ENCODE measurements at regions not wholly inside any gene's neighbourhood (a gene's known extent, or its start where the extent isn't known, plus 50 kb on each side); places are given as distances from the start of the nearest gene placed in this dataset.

DNA sequence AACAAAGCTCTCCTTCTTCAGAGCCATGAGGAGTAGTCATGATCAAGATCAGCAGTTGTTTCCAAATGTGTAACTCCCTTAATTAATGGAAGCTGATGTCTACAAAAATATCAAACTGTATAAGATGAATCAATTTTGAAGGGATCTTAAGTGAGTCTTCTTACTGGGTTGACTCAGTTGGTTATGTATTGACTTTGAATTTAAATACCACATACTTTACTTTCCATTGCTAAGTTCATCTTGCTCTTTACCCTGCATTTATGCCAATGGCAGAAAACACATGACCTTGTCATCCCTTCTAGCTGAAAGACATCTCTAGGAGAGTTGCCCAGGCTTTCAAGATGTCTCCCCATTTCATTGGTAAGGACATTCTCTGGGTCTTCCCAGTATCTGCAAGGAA is 123.2 kb upstream of the STMND1 start:
- TF ChIP-seq Cebpa-rat (IDR thresholded peaks at IDR 0.05): no peak
- no peak overlapping the region for H3K4me2 ChIP-seq
- no peaks in the 10 kb centered on the region for H4K20me1 ChIP-seq
- H3K9ac ChIP-seq: no peak overlapping the region
- no peaks in the 10 kb centered on the region for H3K27me3 ChIP-seq
- no peak overlapping the region for H3K27ac ChIP-seq
- H3K36me3 ChIP-seq: no peaks in the 10 kb centered on the region
- no peaks in the 10 kb centered on the region for H3K4me1 ChIP-seq
- H3K4me3 ChIP-seq: no peak overlapping the region
- no peaks in the 10 kb centered on the region for H3K9me3 ChIP-seq

DNA sequence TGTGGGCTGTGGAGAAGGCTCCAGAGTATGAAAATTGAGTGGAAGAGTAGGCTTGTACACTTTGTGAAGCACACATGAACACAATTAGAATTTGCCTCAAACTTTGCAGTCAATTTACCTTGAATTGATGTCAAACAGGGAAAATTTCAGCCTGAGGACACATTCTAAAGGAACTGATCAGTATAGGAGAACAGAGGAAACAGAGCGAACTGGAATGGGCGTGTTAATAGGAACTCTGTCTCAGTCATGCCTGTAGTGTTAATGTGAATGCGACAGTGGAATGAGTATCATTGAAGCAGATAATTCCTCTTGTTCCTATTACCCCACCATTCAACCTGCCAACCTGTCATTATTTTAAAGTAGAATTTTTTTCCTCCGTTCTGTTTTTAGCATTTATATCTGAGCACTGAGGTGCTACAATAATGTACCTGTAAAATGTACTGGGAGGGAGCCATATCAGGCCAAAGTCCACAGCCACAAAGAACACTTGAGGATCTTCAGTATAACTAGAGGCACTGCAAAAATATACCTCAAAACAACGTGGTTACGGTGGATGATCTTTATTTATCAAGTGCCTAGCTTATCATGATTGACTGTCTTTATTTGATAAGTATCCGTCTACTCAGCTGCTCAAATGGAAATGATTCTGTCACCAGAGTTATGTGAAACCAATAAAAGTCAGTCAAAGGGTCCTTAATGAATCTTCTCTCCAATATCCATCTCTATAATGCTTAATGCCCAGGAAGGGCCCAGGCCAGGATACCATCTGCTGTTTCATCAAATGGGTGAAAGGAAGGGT is 125.3 kb upstream of the STMND1 start:
- Histone ChIP-seq H3K27ac (no peak overlapping the region), H3K4me1 (no peaks in the 10 kb centered on the region), H4K20me1 (no peaks in the 10 kb centered on the region), H3K27me3 (no peaks in the 10 kb centered on the region), H3K36me3 (no peaks in the 10 kb centered on the region), H3K9me3 (no peaks in the 10 kb centered on the region), H3K4me3 (no peak overlapping the region), H3K9ac (no peak overlapping the region), H3K4me2 (no peak overlapping the region)
- TF ChIP-seq Cebpa-rat (IDR thresholded peaks at IDR 0.05): no peak

DNA sequence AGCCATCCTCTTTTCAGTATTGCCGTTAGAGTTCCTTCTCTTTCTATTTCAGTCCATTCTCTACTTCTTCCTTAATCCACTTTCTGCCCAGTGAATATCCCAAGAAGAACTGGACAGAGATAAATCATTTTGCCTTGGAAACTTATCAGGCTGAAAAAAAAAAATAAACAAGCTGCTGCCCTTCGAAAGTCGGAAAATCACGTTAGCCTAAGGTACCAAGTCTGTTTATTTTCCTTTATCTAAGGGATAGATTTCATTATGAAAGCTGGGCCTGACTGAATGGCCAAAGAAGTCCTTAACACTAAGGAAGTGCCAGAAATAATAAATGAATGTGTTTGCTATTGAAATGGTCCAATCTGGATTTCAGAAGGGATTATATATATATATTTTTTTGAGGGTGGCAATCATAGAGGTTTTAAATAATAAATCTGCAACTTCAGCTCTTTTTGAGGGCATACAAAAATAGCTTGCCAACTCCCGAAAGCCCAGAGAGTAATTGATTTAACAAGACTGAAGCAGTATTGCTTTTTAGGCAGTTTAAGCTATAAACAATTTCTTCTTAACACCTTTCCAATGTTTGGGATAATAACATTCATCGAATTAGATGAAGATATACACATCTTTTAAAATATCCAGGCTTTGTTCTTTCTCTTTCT is 127.0 kb upstream of the STMND1 start:
- no peaks in the 10 kb centered on the region for H3K27me3 ChIP-seq
- H3K4me2 ChIP-seq: no peak overlapping the region
- no peak overlapping the region for H3K4me3 ChIP-seq
- H4K20me1 ChIP-seq: no peaks in the 10 kb centered on the region
- no peak overlapping the region for H3K27ac ChIP-seq
- H3K9ac ChIP-seq: no peak overlapping the region
- no peaks in the 10 kb centered on the region for H3K9me3 ChIP-seq
- H3K36me3 ChIP-seq: no peaks in the 10 kb centered on the region
- no peak for TF ChIP-seq Cebpa-rat (IDR thresholded peaks at IDR 0.05)
- H3K4me1 ChIP-seq: no peaks in the 10 kb centered on the region

DNA sequence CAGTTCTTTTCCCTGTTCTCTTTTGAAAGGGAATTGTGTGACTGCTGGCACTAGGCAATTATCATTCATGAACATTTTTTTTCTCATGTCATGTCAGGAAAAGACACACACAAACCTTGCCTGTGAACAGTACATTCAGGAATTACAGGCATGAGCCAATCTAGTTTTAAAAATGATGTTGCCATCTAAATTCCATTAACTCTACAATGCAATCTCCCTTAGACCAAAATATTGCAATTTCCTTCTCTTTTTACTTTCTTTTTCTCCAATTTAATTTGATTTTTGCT is 127.5 kb upstream of the STMND1 start:
- H3K9ac ChIP-seq: no peak overlapping the region
- H3K27me3 ChIP-seq: no peaks in the 10 kb centered on the region
- no peak overlapping the region for H3K27ac ChIP-seq
- no peak for TF ChIP-seq Cebpa-rat (IDR thresholded peaks at IDR 0.05)
- no peak overlapping the region for H3K4me3 ChIP-seq
- H3K4me1 ChIP-seq: no peaks in the 10 kb centered on the region
- H3K36me3 ChIP-seq: no peaks in the 10 kb centered on the region
- no peaks in the 10 kb centered on the region for H3K9me3 ChIP-seq
- no peaks in the 10 kb centered on the region for H4K20me1 ChIP-seq
- H3K4me2 ChIP-seq: no peak overlapping the region

DNA sequence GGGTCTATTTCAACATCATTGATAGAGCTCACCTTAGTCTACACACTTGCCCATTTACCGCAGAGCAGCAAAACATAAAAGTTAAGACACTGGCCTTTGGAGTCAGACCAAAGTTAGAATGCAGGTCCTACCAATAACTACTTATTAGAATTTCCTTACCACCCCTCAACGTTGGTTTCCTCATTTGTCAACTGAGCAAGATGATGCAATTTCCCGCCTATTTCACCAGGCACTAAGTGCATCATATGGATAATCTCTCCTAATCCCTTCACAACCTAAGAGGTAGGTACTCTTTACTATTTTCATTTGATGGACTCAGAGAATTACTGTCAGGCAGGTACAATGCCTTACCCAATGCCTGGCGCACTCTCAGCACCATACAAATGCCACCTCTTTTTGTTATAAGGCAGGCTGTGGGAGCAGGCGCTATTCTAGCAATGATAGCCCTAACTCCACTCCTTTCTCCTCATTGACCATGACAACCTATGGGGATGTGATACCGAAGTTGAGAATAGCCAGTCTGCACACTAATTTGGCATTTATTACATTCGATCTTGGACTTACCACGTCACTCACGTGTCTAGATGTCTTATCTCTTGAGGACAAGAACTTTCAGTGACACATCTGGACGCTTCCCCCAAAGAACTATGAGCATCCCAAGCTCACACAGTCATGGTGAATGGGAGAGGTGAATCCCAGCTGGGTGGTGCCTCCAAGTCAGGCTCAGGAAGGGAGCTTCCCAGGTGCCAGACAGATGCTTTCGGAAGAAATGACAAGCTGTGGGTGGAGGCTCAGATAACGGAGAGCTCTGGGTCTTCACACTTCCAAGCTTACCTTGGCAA is 128.1 kb upstream of the STMND1 start:
- TF ChIP-seq Cebpa-rat (IDR thresholded peaks at IDR 0.05): no peak
- Histone ChIP-seq H3K36me3 (no peaks in the 10 kb centered on the region), H3K4me2 (no peak overlapping the region), H3K27ac (no peak overlapping the region), H4K20me1 (no peaks in the 10 kb centered on the region), H3K9ac (no peak overlapping the region), H3K4me1 (no peaks in the 10 kb centered on the region), H3K4me3 (no peak overlapping the region), H3K27me3 (no peaks in the 10 kb centered on the region), H3K9me3 (no peaks in the 10 kb centered on the region)

DNA sequence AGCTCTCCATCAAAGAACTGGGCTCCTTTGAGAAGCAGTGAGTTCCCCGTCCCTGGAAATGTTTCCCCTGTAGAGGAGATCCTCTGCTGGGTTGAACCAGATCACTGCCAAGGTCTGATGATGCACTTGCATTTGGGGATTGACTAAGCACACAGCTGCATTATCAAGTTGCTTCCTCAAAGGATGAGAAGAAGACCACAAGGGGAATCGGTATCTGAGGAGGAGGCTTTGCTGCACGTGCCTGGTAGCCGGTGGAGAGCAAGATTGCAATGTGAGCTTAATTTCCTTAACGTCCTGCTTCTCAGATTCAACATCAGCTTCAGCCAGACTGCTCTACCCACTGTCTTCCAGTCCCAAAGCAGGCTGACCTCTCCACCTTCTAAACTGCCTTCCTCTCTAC is 128.8 kb upstream of the STMND1 start:
- Histone ChIP-seq H3K36me3 (no peaks in the 10 kb centered on the region), H3K4me1 (no peaks in the 10 kb centered on the region), H3K27me3 (no peaks in the 10 kb centered on the region), H4K20me1 (no peaks in the 10 kb centered on the region), H3K4me3 (no peak overlapping the region), H3K4me2 (no peak overlapping the region), H3K9ac (no peak overlapping the region), H3K9me3 (no peaks in the 10 kb centered on the region), H3K27ac (no peak overlapping the region)
- no peak for TF ChIP-seq Cebpa-rat (IDR thresholded peaks at IDR 0.05)

DNA sequence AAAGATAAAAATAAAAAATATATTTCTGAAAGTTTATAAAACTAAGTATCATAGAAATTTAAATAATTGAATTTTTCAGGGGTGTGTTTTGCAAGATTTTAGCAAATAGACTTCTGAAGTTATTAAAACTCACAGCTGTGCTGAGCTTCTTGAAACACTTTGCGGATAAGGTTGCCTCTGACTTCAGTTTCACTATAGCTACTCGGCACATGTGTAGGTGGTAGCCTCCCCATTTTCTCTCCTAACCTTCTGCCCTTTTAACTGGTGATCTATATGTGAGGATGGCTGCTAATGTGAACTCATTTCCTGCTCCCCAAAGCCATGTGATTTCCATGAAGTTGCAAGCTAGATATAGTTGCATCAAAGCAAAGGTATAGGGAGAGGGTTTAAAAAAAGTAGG is 129.3 kb upstream of the STMND1 start:
- Histone ChIP-seq H3K4me1 (no peaks in the 10 kb centered on the region), H3K27me3 (no peaks in the 10 kb centered on the region), H3K9me3 (no peaks in the 10 kb centered on the region), H4K20me1 (no peaks in the 10 kb centered on the region), H3K27ac (no peak overlapping the region), H3K4me3 (no peak overlapping the region), H3K4me2 (no peak overlapping the region), H3K9ac (no peak overlapping the region), H3K36me3 (no peaks in the 10 kb centered on the region)
- TF ChIP-seq Cebpa-rat (IDR thresholded peaks at IDR 0.05): no peak

DNA sequence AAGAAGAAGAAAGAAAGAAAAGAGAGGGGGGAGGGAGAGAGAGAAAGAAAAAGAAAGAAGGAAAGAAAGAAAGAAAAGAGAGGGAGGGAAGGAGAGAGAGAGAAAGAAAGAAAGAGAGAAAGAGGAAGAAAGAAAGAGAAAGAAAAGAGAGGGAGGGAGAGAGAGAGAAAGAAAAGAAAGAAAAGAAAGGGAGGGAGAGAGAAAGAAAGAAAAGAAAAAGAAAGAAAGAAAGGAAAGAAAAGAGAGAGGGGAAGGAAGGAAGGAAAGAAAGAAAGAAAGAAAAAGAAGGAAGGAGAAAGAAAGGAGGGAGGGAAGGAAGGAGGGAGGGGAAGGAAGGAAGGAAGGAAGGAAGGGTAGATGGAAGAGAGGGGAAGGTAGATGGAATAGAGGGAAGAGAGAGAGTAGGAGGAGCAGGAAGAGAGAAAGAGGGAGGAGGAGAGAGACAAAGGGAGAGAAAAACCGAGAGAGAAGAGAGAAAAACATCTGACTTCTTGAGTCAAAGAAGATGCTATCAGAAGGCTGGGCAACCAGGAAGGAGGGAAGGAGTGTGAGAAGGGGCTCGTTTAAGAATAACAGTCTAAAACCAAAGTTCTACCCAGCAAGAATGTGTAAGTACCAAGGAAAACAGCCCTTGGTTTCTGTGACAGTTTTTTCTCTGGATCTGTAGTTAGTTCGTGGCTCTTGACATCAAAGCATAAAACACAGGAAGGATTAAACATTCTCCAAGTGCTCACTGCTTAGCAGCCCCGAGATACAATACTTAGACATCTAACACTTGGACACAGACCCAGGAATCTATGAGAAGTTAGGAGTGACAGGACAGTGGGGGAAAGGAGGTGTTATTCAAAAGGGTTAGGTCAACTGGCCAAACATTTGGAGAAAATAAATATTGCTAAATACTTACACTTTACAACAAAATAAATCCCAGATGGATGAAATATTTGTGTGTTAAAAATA is 131.9 kb upstream of the STMND1 start:
- no peak overlapping the region for H3K4me2 ChIP-seq
- no peak overlapping the region for H3K4me3 ChIP-seq
- no peaks in the 10 kb centered on the region for H3K4me1 ChIP-seq
- no peaks in the 10 kb centered on the region for H3K27me3 ChIP-seq
- H3K27ac ChIP-seq: no peak overlapping the region
- H4K20me1 ChIP-seq: no peaks in the 10 kb centered on the region
- no peak for TF ChIP-seq Cebpa-rat (IDR thresholded peaks at IDR 0.05)
- H3K36me3 ChIP-seq: no peaks in the 10 kb centered on the region
- no peak overlapping the region for H3K9ac ChIP-seq
- no peaks in the 10 kb centered on the region for H3K9me3 ChIP-seq

DNA sequence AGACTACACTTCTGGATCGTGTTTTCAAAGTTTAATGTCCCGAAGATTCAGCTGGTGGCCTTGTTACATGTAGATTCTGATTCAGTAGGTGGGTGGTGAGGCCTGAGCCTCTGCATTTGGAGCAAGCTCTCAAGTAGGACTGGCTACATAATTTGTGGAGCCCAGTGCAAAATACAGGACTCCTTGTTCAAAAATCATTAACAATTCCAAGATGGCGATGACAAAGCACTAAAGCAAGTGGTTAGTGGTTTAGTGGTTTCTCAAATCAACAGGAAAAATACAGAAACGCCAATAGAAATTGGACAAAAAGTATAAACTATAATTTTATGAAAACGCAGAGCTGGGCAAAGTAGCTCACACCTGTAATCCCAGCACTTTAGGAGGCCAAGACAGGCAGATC is 133.7 kb upstream of the STMND1 start:
- Histone ChIP-seq H3K27ac (no peak overlapping the region), H3K9ac (no peak overlapping the region), H3K4me1 (no peaks in the 10 kb centered on the region), H3K36me3 (no peaks in the 10 kb centered on the region), H3K4me2 (no peak overlapping the region), H4K20me1 (no peaks in the 10 kb centered on the region), H3K9me3 (no peaks in the 10 kb centered on the region), H3K4me3 (no peak overlapping the region), H3K27me3 (no peaks in the 10 kb centered on the region)
- TF ChIP-seq Cebpa-rat (IDR thresholded peaks at IDR 0.05): no peak

Measured in BLaER1 (cell line).